ENCODE measurements at regions not wholly inside any gene's neighbourhood (a gene's known extent, or its start where the extent isn't known, plus 50 kb on each side); places are given as distances from the start of the nearest gene placed in this dataset.

- Histone ChIP-seq H3K27me3 (replicated peaks in 1 of 7) (peaks cover 0 to 15% (median 0%) of the 10 kb centered on the region in 7 donors), H3K4me1 (peaks cover 0 to 1% (median 0%) of the 10 kb centered on the region in 6 donors), H3K9me3 (no peaks in the 10 kb centered on the region), H3K36me3 (no peaks in the 10 kb centered on the region), H3K27ac (no peak overlapping the region), H3K4me3 (no peak overlapping the region)
- TF ChIP-seq CTCF (IDR thresholded peaks at IDR 0.05 in 8 of 11, conservative IDR thresholded peaks at IDR 0.05 in 3 of 11) (no peak), POLR2A (IDR thresholded peaks at IDR 0.05) (no peak), POLR2AphosphoS5 (IDR thresholded peaks at IDR 0.05) (no peak)
- DNase-seq, result no peak
- intact Hi-C loops (cut with DNase I; ENCODE audit: low total_unique reads), result no loop called here
- WGBS, 5 donors, result 72 to 90% (median 80%) methylated on average over 3 of the region's 3 CpGs
Measured at GRCh38 chr16:17612336-17612735, 141.6 kb upstream of the XYLT1 start.

GRCh38 chr16:17607609-17608008, 136.8 kb upstream of the XYLT1 start:
- Histone ChIP-seq H3K9me3 (no peaks in the 10 kb centered on the region), H3K4me1 (peaks cover 0 to 5% (median 0%) of the 10 kb centered on the region in 6 donors), H3K4me3 (no peak overlapping the region), H3K36me3 (no peaks in the 10 kb centered on the region), H3K27me3 (replicated peaks in 1 of 7) (peaks cover 0 to 12% (median 0%) of the 10 kb centered on the region in 7 donors), H3K27ac (no peak overlapping the region)
- TF ChIP-seq POLR2A (IDR thresholded peaks at IDR 0.05), result no peak
- no peak for TF ChIP-seq CTCF (IDR thresholded peaks at IDR 0.05 in 8 of 11, conservative IDR thresholded peaks at IDR 0.05 in 3 of 11)
- TF ChIP-seq POLR2AphosphoS5 (IDR thresholded peaks at IDR 0.05), result no peak
- intact Hi-C loops (cut with DNase I; ENCODE audit: low total_unique reads), result no loop called here
- 64 to 75% (median 66%) methylated on average over 6 of the region's 6 CpGs for WGBS, 5 donors
- no peak for DNase-seq

DNA sequence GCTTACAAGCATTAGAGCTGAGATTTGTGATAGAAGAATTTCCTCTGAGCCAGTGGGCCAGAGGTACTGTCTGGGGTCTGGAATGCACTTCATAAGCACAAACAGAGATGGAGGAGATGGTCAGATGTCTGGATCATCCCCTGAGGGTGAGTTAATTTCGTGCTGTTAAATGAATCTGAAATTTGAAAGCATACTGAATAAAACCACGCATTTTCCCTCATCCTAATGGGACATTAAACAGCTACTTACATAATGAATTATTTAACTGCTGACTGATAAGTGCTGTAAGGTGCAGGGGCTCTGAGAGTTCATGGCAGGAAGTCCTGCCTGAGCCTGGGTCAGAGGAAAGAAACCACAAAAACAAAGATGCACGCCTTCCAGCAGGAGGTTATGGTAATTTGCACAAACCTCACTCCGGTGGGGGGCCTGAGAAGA, 136.3 kb upstream of the XYLT1 start:
- Histone ChIP-seq H3K4me3 (no peak overlapping the region), H3K36me3 (no peaks in the 10 kb centered on the region), H3K9me3 (no peaks in the 10 kb centered on the region), H3K27me3 (replicated peaks in 1 of 7) (peaks cover 0 to 12% (median 0%) of the 10 kb centered on the region in 7 donors), H3K27ac (no peak overlapping the region), H3K4me1 (peaks cover 0 to 5% (median 0%) of the 10 kb centered on the region in 6 donors)
- WGBS, 5 donors, result 7 to 19% (median 15%) methylated on average over 4 of the region's 4 CpGs
- intact Hi-C loops (cut with DNase I; ENCODE audit: low total_unique reads), result no loop called here
- DNase-seq, result no peak
- TF ChIP-seq POLR2AphosphoS5 (IDR thresholded peaks at IDR 0.05), result no peak
- TF ChIP-seq CTCF (IDR thresholded peaks at IDR 0.05 in 8 of 11, conservative IDR thresholded peaks at IDR 0.05 in 3 of 11), result no peak
- no peak for TF ChIP-seq POLR2A (IDR thresholded peaks at IDR 0.05)

DNA sequence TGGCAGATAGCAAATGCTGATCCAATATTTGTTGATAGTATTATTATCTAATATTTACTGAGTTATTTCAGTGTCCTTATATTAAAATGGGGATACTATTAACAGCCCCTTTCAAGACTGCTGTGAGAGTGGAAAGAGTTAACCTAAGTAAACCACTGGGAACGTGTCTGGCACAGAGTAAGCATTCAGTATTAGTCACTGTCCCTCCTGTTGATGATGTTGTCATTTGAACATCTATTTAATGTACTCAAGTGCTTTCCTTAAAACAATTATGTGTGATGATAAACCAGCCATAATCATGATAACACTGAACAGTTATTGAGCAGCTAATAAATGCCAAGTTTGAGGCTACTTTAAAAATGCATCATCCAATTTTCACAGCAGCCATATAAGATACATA, 135.7 kb upstream of the XYLT1 start:
- peaks cover 0 to 5% (median 0%) of the 10 kb centered on the region in 6 donors for H3K4me1 ChIP-seq
- no peak for DNase-seq
- no peak overlapping the region for H3K27ac ChIP-seq
- H3K36me3 ChIP-seq, result no peaks in the 10 kb centered on the region
- peaks cover 0 to 12% (median 0%) of the 10 kb centered on the region in 7 donors for H3K27me3 ChIP-seq (replicated peaks in 1 of 7)
- no peak for TF ChIP-seq POLR2AphosphoS5 (IDR thresholded peaks at IDR 0.05)
- TF ChIP-seq POLR2A (IDR thresholded peaks at IDR 0.05), result no peak
- TF ChIP-seq CTCF (IDR thresholded peaks at IDR 0.05 in 8 of 11, conservative IDR thresholded peaks at IDR 0.05 in 3 of 11), result no peak
- no peak overlapping the region for H3K4me3 ChIP-seq
- H3K9me3 ChIP-seq, result no peaks in the 10 kb centered on the region
- intact Hi-C loops (cut with DNase I; ENCODE audit: low total_unique reads), result no loop called here
- WGBS, 5 donors, result 12 to 44% (median 23%) methylated on average over 1 of the region's 1 CpG
